HG03378 (cell line): ENCODE measurements at regions not wholly inside any gene's neighbourhood (a gene's known extent, or its start where the extent isn't known, plus 50 kb on each side); places are given as distances from the start of the nearest gene placed in this dataset.
"Not testable (repeated sequence)": the region's sequence is repeated elsewhere in the genome, so short reads cannot be mapped to it uniquely, and the experiment has no call there.

ENCODE experiments used
- ATAC-seq: cut with Tn5 transposase; IDR thresholded peaks from one replicate; pipeline ENCODE4 v1.9.1; 2021; ENCODE audit warnings: mild to moderate bottlenecking, moderate library complexity; ENCODE audit not compliant: unreplicated experiment

DNA sequence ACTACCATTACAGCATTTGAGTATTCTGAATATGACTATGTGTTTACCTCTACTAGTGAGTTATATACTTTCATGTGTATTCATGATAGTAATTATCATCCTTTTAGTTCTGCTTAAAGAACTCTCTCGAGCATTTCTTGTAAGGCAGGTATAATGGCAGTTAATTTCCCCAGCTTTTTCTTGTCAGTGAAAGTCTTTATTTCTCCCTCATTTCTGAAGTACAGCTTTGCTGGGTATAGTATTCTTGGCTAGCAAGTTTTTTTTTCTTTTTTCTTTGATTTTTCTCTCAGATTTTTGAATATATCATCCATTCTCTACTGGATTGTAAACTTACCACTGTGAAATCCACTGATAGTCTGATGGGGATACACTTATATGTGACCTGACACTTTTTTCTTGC lies 165.9 kb upstream of the ARHGAP5 start:
- ATAC-seq = no peak

DNA sequence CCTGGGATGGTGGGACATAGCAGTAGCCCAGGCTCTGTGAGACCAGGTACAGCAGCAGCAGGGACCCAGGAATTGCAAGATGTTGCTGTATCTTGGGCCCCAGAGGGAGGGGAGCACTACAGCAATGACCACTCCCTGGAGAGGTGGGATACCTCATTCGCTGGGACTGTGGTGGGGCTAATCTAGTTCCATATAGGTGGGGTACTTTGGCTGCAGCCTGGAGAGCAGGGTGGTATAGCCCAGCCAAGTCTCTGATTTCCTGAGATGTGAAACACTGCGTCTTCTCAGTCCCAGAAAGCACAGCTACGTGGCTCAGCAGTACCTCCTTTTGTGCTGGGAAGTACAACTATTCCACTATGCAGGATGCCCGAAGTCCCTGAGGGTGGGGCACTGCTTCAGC lies 163.7 kb upstream of the ARHGAP5 start:
- ATAC-seq = no peak

DNA sequence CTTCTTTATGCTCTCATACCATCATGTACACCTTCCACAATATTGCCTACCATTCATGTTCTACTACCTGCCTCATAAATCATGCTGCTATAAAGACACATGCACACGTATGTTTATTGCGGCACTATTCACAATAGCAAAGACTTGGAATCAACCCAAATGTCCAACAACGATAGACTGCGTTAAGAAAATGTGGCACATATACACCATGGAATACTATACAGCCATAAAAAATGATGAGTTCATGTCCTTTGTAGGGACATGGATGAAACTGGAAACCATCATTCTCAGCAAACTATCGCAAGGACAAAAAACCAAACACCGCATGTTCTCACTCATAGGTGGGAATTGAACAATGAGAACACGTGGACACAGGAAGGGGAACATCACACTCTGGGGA lies 158.8 kb upstream of the ARHGAP5 start:
- not testable (repeated sequence) for ATAC-seq

DNA sequence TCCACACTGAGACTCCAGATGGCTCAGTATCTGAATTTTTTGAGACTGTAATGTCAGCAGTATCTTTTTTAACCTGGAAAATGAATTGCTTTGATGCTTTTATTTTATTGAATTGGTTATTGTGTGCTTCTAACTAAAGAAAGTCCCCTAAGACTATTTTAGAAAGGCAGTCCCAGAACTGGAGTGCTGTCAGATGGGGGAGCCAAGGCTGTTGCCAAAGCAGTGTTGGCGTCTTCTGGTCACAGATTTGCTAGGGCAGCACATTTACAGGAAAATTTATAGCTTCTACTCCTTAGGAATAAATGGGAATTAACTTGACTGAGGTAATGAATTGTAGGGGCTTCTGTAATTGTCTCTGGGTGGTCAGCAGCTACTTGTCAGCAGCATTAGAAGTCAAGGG lies 157.1 kb upstream of the ARHGAP5 start:
- ATAC-seq = no peak

DNA sequence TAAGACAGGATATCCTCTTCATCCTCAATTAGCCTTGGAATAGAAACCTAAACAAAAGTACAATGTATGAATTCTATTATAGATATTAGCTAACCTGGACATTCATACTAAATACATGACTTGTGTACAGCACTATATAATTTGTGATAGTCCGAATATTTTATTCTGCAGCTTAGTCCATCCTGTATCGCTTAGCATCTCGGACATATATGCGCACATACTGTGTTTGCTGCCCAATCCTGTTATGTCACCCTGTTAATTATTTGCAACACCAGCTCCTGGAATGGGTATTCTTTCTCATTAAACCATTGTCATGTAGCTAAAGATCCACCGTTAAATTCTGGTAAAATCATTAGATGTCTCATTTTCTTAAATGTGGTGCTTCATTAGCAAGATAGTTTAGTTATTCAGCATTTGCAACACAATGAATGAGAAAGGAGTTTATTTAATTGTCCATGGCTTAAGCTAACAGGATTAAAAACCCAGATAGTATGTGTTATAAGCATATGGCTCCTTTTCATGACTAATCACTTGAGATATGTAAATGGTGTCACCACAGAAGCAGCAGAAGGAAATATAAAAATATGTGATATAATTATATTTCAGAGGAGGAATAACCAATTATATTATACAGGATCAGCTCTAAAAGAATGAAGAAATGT lies 156.0 kb upstream of the ARHGAP5 start:
- ATAC-seq = no peak

DNA sequence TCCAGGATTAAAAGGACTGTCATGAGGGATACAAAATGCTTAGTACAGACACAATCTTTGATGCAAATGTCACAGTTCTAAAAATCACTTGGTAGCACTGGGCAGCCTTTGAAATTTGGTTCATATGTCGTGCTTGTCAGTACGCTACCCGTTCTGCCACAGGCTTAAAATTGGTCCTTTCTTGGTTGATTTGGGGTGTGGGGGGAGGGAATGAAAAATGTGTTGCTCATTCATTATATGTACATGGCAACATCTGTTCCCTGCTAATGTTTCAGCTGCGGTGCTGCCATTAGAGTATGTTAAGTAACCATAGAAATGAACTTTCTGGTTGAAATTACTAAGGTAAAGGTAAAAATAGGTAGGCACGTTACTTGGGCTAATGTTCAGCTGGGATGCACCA lies 155.4 kb upstream of the ARHGAP5 start:
- ATAC-seq = no peak

DNA sequence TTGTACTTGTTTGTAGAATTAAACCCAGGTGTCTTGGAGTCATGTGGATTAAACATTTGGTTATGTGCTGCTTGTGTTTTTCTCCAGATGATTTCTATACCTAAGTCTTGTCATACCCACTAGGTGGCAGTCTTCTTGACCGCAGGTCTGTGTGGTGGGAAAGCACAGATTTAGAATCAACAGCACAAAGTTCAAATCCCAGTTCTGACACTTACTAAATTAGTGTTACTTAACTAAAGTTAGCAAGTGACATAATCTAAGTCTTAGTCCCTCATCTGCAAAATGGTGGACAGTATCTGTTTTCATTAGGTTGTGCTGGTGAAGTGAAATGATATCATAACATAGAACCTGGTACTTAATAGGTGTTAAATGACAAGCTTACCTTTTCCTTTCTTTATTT lies 151.0 kb upstream of the ARHGAP5 start:
- peak; percentile 54 for ATAC-seq

DNA sequence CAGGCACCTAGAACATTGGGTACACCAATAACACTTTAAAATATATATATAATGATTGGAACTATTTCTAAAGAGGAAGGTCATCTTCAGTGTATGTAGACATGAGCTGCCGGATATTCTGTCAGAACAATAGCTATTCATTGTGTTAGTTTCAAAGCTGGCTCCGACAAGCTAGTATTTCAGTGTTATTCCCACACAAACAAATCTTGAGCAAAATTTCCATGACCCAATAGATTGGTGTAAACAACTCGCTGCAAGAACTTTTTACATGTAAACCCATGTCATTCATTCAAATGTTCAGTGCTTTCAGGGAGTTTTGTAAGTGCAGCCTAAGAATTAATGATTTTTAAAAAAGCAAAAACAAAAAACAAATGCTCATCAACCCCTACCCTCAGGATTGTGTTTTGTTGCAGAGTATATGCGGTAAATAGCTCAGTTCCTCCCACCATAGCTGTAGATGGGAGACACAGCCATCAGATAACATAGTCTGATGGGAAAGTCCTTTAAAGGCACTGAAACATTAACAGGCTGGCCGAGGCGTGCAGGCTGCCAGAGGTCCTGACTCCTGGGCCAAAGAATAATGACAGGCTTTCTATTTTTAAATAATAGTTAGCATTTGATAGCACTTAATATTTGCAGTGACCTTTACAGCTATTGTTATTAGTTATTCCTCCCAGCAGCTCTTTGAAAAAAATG lies 150.3 kb upstream of the ARHGAP5 start:
- ATAC-seq = no peak

DNA sequence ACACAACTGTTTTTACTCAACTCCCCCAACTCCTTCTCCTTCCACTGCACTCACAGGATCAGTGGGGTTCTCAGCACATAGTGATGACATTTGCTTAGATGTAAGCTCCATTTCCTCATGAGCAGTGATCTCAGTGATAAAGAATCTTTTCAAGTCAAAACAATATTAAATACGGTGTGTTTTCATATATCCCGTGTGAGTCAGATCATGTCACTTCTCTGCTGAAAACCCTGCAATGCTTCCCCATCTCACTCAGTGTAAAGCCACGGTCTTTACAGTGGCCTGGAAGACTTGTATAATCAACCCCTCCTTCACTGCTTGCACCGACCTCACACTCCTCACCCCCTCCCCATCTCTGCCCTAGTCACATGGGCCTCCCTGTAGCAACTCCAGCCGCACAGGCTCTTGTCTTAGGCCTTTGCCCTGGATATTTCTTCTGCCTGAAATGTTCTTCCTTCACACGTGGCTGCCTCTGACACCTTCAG lies 149.7 kb upstream of the ARHGAP5 start:
- no peak for ATAC-seq

DNA sequence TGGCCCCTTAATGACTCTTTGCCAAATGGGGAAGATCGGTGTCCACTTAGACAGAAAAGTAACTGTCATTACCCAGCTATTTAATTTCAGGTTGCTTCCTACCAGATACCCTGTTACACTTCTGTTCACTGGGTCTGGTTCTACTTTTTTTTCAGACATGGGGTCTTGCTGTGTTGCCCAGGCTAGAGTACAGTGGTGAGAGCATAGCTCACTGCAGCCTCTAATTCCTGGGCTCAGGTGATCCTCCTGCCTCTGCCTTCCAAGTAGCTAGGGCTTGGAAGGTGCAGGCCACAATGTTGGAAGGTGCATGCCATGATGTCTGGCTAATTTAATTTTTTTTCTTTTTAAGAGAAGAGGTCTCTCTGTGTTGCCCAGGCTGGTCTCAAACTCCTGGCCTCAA lies 147.0 kb upstream of the ARHGAP5 start:
- ATAC-seq = no peak

DNA sequence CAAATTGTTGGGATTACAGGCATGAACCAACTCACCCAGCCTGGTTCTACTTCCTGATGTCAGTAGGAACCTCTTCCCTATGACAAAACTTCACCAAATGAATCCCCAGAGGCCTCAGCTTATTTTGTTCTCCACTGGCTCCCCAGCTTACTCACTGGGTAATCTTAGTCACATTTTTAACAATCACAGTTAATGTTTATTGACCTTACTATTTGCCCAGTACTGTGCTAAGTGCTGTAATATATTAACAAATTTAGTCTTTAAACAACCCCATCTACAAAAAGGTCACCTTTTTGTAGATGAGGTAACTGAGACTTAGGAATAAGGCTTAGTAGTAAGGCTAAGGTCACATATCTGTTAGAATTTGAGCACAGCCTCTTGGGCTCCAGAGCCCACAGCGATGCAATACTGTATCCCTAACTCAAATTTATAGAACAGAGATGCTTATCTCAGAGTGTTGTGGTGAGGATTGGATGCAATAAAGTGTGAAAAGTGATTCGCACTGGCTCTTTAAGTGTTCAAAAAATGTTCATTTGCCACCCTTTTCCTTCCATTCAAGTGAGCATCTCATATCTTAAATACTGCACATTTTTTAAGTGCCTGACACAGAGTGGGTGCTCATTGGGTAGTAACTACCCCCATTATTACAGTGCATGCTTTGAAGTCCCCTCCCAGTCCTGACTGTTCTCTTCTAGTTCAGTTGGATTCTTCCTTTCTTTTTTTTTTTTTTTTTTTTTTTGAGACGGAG lies 146.4 kb upstream of the ARHGAP5 start:
- peak; percentile 62 for ATAC-seq

DNA sequence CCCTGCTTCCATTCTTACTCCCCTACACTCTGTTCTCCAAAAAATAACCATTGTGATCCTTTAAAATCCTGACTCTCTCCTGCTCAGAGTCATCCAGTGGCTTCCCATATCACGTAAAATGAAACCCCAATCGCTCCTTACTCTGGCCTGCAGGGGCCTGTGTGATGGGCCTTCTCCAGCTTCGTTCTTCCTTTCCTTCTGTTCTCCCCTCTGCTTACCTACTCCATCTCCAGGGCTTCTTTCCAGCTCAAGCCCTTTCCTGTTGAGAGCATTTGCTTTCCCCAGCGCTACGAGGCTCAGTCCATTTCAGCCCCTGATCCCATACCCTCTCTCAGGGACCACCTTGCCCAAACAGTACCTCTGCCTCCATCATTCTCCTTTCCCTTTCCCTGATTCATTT lies 144.4 kb upstream of the ARHGAP5 start:
- no peak for ATAC-seq

DNA sequence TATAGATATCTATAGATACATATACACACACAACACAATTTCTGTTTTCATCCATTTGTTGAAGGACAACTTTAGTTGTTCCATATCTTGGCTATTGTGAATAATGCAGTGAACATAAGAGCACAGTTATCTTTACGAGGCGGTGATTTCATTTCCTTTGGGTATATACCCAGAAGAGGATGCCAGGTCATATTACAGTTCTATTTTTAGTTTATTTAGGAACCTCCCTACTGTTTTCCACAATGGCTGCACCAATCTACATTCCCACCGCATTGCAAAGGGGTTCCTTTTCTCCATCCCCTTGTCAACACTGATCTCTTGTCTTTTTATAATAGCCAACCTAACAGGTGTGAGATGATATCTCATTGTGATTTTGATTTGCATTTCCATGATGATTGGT lies 143.4 kb upstream of the ARHGAP5 start:
- ATAC-seq = no peak

DNA sequence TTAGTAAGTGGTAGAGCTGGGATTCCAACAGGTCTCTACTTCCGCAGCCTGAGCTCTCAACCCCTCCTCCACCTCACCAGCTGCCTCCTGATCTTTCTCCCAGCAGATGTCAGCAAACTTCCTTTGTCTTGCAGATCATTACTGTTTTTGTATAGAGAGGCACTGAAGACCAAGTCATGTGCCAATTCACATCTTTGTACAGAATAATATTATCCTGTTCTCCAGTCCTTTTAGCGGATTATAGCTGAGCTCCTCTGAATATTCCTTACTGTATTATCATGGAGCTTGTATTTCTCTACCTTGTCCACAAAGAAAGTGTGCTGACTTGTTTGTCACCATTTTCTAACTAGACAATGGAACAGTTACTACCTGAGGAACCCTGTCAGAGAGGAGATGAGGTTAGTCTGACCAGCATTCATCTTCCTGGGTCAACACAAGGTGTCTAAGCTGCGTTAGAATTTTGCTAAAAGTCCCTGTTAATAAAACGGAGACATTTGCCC lies 142.3 kb upstream of the ARHGAP5 start:
- ATAC-seq = no peak

DNA sequence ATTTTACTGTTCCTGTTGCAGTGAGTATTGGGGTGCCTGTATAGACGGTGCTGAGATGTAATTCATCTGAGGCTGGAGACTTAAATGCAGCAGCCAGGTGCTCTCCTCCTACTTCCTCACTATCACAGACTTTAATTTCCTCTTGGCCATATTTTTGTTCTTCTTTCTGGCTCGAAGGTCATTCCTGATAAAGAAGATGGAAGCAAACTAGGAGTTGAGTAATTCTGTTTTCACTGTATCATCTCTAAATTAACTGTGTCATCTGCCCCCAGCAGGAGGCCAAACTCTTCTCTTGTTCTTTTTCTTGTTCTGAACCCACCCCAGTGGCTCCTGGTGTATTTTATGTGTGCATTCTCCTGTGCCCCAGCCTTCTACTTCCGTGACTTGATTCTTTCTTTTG lies 141.7 kb upstream of the ARHGAP5 start:
- ATAC-seq = no peak

DNA sequence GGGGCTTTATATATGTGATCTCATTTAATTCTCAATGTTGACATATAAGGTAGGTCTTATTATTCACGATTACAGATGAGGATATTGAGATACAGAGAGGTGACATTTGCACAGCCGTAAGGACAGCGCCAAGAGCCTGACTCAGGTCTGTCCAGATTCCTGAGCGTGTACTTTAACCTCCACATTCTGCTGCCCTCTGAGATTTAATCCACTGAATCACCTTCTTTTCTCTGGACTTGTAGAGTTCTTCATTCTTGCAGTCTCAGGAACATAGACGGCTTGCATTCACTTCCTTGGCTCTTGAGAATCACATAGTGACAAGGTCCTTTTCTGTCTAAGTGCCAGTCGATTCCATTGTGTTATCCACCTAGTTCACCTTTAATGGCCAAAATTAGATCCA lies 141.0 kb upstream of the ARHGAP5 start:
- no peak for ATAC-seq

DNA sequence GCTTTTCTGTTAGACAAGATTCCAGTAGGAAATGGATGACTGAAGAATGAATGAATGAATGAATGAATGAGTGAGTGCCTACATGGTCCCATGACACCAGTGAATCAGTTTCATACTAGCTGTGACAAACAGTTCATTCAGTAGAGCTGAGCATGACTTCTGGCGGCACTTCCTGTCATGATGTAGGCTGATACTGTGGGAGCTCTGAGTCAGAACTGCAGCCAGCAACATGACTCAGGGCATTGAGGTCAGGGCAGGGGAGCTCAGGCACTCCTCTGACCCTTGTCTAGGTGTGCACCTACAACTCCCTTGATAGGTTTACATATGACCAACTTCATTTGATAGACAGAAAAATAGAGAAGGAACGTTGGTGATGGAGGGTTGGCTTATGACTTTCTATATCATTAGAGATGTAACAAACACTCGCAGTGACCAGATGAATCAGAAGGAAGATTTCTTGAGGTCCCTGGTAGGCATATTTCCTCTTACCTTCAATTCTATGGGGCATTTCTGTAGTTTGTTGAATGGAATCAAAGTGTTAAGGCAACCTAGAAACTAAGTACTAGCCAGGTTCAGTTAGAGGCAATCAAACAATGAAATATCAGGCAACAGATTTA lies 139.3 kb upstream of the ARHGAP5 start:
- ATAC-seq = peak; percentile 100

DNA sequence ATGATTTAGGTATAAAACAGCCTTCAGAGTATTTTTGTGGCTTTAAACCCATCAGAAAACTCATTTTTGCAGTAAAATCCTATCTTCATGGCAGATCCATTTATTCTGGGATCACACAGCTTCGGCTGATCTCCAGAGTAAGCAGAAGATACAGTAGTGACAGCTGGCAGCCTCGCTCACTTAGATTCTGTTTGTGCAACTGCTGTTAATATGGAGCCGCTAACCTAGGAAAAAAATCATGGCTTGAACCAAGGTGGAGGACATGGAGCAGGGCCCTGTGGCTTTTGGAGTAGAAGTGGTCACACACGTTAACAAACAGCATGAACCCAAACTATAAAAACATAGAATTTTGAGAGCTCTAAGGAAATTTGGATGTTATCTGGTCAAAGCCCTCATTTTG lies 137.2 kb upstream of the ARHGAP5 start:
- no peak for ATAC-seq

DNA sequence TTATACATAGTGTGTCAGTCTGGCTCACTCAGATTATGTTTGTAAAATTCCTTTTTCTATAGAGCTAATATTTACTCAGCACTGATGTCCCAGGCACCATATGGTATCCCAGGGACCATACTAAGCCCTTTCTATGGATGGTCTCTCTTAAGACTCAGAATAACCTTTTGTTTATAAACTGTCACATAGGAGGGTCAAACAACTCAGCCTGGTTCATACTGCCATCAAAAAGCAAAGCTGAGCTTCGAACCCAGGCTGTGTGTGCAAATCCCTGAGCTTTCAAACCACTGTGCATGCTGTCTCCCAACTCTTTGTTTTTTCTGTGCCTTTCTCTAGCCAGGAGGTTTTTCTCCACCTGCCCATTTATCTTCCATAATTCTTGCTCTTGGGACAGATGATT lies 135.6 kb upstream of the ARHGAP5 start:
- no peak for ATAC-seq

DNA sequence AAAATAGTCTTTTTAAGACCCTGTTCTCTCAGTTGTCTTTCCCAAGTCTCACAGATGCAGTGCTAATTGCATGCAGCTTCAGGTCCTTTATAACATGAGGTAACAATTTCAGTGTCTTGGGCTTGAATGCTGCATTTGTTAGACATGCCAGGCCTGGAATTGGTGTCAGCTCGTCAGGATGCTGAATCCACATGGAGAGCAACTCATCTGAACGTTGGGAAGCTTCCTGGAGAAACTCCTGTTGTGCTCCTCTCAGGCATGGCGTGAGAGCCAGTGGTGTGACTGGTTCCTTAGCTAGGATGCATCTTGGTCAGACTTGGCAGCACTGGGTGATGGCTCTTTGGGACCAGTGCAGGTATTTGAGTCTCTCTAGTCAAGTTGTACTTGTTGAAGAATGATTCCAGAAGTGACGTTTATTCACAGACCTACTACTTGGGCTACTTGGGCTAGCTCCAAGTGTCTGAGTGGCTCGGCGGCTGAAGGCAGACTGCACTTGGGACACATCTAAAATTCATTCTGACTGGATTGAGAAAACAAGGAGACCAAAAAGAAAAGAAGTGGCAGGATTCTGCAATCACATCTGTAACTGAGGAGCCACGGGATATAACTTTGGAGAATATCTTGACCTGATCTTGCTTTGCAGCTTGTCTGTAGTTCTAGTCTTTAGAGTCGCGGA lies 134.8 kb upstream of the ARHGAP5 start:
- ATAC-seq = no peak
